GM23248 (cell line): ENCODE measurements at regions not wholly inside any gene's neighbourhood (a gene's known extent, or its start where the extent isn't known, plus 50 kb on each side); places are given as distances from the start of the nearest gene placed in this dataset.
"Not testable (repeated sequence)": the region's sequence is repeated elsewhere in the genome, so short reads cannot be mapped to it uniquely, and the experiment has no call there.

ENCODE experiments used
- DNase-seq: peaks from one replicate; pipeline ENCODE4 v3.0.0-alpha.2; 2015
- H2AFZ ChIP-seq: fragments of 200-600 bp; sonication (generic); 2 replicates; pipeline ENCODE4 v1.6.1; 2016; ENCODE audit warnings: antibody characterized with exemption
- H3F3A ChIP-seq: fragments of 200-600 bp; sonication (generic); 2 replicates; pipeline ENCODE4 v1.6.1; 2016; ENCODE audit warnings: mild to moderate bottlenecking, antibody characterized with exemption, mixed run types; ENCODE audit not compliant: insufficient read depth
- H3K27ac ChIP-seq: fragments of 200-600 bp; sonication (generic); 2 replicates; pipeline ENCODE4 v1.5.1; 2016; ENCODE audit warnings: mild to moderate bottlenecking
- H3K27me3 ChIP-seq: fragments of 200-600 bp; sonication (generic); replicated peaks from 2 replicates; pipeline ENCODE4 v1.6.1; 2016; ENCODE audit warnings: mild to moderate bottlenecking; ENCODE audit not compliant: insufficient read depth
- H3K36me3 ChIP-seq: fragments of 200-600 bp; sonication (generic); 2 replicates; pipeline ENCODE4 v1.6.1; 2016; ENCODE audit warnings: low read depth, mild to moderate bottlenecking
- H3K4me1 ChIP-seq: fragments of 200-600 bp; sonication (generic); 2 replicates; pipeline ENCODE4 v1.6.1; 2016; ENCODE audit warnings: mild to moderate bottlenecking; ENCODE audit not compliant: insufficient read depth
- H3K4me2 ChIP-seq: fragments of 200-600 bp; sonication (generic); one replicate; pipeline ENCODE4 v1.6.1; 2016; ENCODE audit warnings: mild to moderate bottlenecking; ENCODE audit not compliant: unreplicated experiment
- H3K4me3 ChIP-seq: fragments of 200-600 bp; sonication (generic); 2 replicates; pipeline ENCODE4 v1.5.1; 2016; ENCODE audit warnings: mild to moderate bottlenecking
- H3K79me2 ChIP-seq: fragments of 200-600 bp; sonication (generic); 2 replicates; pipeline ENCODE4 v1.6.1; 2016; ENCODE audit warnings: mild to moderate bottlenecking; ENCODE audit not compliant: insufficient read depth
- H3K9ac ChIP-seq: fragments of 200-600 bp; sonication (generic); 2 replicates; pipeline ENCODE4 v1.6.1; 2016; ENCODE audit warnings: mild to moderate bottlenecking
- H3K9me2 ChIP-seq: fragments of 200-600 bp; sonication (generic); 2 replicates; pipeline ENCODE4 v1.6.1; 2016; ENCODE audit warnings: mixed run types, mild to moderate bottlenecking, moderate library complexity; ENCODE audit not compliant: insufficient read depth
- H3K9me3 ChIP-seq: fragments of 200-600 bp; sonication (generic); one replicate; pipeline ENCODE4 v1.6.1; 2017; ENCODE audit warnings: low read depth
- H4K20me1 ChIP-seq: fragments of 200-600 bp; sonication (generic); 2 replicates; pipeline ENCODE4 v1.6.0; 2016; ENCODE audit not compliant: insufficient read depth
- EZH2 ChIP-seq: fragments of 200-600 bp; sonication (generic); IDR thresholded peaks from 2 replicates; pipeline ENCODE4 v1.6.1; 2018; ENCODE audit warnings: antibody characterized with exemption, mild to moderate bottlenecking; ENCODE audit not compliant: insufficient read depth, poor library complexity, severe bottlenecking
- EZH2phosphoT487 ChIP-seq: fragments of 200-600 bp; sonication (generic); IDR thresholded peaks from 2 replicates; pipeline ENCODE4 v1.6.1; 2018; ENCODE audit warnings: antibody characterized with exemption, moderate library complexity, mild to moderate bottlenecking, low read depth; ENCODE audit not compliant: insufficient read depth
- WGBS, 2 experiments: methylation state at CpG; one replicate each; pipeline ENCODE4 v1.1.6; 2015 to 2017; ENCODE audit warnings: low lambda C conversion rate in 2 of 2, low coverage in 1 of 2; ENCODE audit errors: missing lambda C conversion rate in 2 of 2; 5-methylcytosine and 5-hydroxymethylcytosine counted together
- in situ Hi-C: fragments of 300-500 bp; cut with MboI; formaldehyde crosslinking; loops from 2 replicates; pipeline ENCODE4 v1.15.0; 2020

GRCh38 chr15:79496838-79497237, 64.7 kb downstream of the MINAR1 start:
- Histone ChIP-seq H3K9me3 (no peaks in the 10 kb centered on the region), H3K79me2 (no peaks in the 10 kb centered on the region), H3K9me2 (no peaks in the 10 kb centered on the region), H3K27ac (no peak overlapping the region), H3K27me3 (no peaks in the 10 kb centered on the region; the same call in 1 of the 2 replicates), H4K20me1 (no peaks in the 10 kb centered on the region), H2AFZ (no peak overlapping the region), H3K4me2 (no peak overlapping the region), H3K4me1 (no peaks in the 10 kb centered on the region), H3K4me3 (no peak overlapping the region), H3K36me3 (no peaks in the 10 kb centered on the region), H3K9ac (no peak overlapping the region), H3F3A (no peaks in the 10 kb centered on the region)
- peak; percentile 7 for DNase-seq
- WGBS, 2 experiments = 91 to 92% methylated on average over 4 of the region's 4 CpGs
- in situ Hi-C loops = no loop called here
- TF ChIP-seq EZH2 = no peak

GRCh38 chr15:79501086-79501485, 69.0 kb downstream of the MINAR1 start:
- DNase-seq = no peak
- 21 to 24% methylated on average over 5 of the region's 5 CpGs for WGBS, 2 experiments
- TF ChIP-seq EZH2 = no peak
- TF ChIP-seq EZH2phosphoT487 = no peak

GRCh38 chr15:79505956-79506355, 73.8 kb downstream of the MINAR1 start:
- Histone ChIP-seq H4K20me1 (no peaks in the 10 kb centered on the region), H3K9me2 (no peaks in the 10 kb centered on the region), H3K79me2 (no peaks in the 10 kb centered on the region), H3K4me1 (no peaks in the 10 kb centered on the region), H2AFZ (no peak overlapping the region), H3F3A (no peaks in the 10 kb centered on the region), H3K27ac (no peak overlapping the region), H3K27me3 (peaks cover 11% of the 10 kb centered on the region), H3K4me3 (no peak overlapping the region), H3K9ac (no peak overlapping the region), H3K4me2 (no peak overlapping the region), H3K9me3 (no peaks in the 10 kb centered on the region), H3K36me3 (no peaks in the 10 kb centered on the region)
- in situ Hi-C loops = no loop called here
- 58 to 60% methylated on average over 4 of the region's 4 CpGs for WGBS, 2 experiments
- TF ChIP-seq EZH2 (no peak), EZH2phosphoT487 (no peak)
- DNase-seq = no peak

More at GRCh38 chr15:79501086-79501485, 69.0 kb downstream of the MINAR1 start:
- H3K9me3 ChIP-seq = no peaks in the 10 kb centered on the region
- H3K27me3 ChIP-seq = no peaks in the 10 kb centered on the region; the same call in 1 of the 2 replicates
- no peak overlapping the region for H3K4me2 ChIP-seq
- no peak overlapping the region for H3K4me3 ChIP-seq
- no peaks in the 10 kb centered on the region for H3K4me1 ChIP-seq
- H3K9ac ChIP-seq = no peak overlapping the region
- H4K20me1 ChIP-seq = no peaks in the 10 kb centered on the region
- H3K27ac ChIP-seq = no peak overlapping the region
- in situ Hi-C loops = no loop called here
- H3K79me2 ChIP-seq = no peaks in the 10 kb centered on the region
- H2AFZ ChIP-seq = no peak overlapping the region
- H3F3A ChIP-seq = no peaks in the 10 kb centered on the region
- no peaks in the 10 kb centered on the region for H3K36me3 ChIP-seq
- no peaks in the 10 kb centered on the region for H3K9me2 ChIP-seq

GRCh38 chr15:79512844-79513243, 80.7 kb downstream of the MINAR1 start:
- H3K27ac ChIP-seq, H3K36me3 ChIP-seq, H4K20me1 ChIP-seq, in situ Hi-C loops, H3K4me3 ChIP-seq, H3K9ac ChIP-seq, H2AFZ ChIP-seq, H3K4me2 ChIP-seq, H3K79me2 ChIP-seq, H3F3A ChIP-seq, H3K4me1 ChIP-seq, DNase-seq, H3K9me3 ChIP-seq, H3K9me2 ChIP-seq: not testable (repeated sequence)
- 38 to 40% methylated on average over 2 of the region's 3 CpGs for WGBS, 2 experiments
- peaks cover 14% of the 10 kb centered on the region; the same call in 1 of the 2 replicates for H3K27me3 ChIP-seq

GRCh38 chr15:79513417-79513816, 81.3 kb downstream of the MINAR1 start:
- no peak overlapping the region for H3K4me3 ChIP-seq
- TF ChIP-seq EZH2 (no peak), EZH2phosphoT487 (no peak)
- no peaks in the 10 kb centered on the region for H4K20me1 ChIP-seq
- no peaks in the 10 kb centered on the region for H3K4me1 ChIP-seq
- H3K9me2 ChIP-seq = no peaks in the 10 kb centered on the region
- H3K79me2 ChIP-seq = no peaks in the 10 kb centered on the region
- H3K27ac ChIP-seq = no peak overlapping the region
- no peak for DNase-seq
- H3K27me3 ChIP-seq = peaks cover 12% of the 10 kb centered on the region; the same call in 1 of the 2 replicates
- no peaks in the 10 kb centered on the region for H3K9me3 ChIP-seq
- no peak overlapping the region for H3K9ac ChIP-seq
- H3K36me3 ChIP-seq = no peaks in the 10 kb centered on the region
- WGBS, 2 experiments = 75 to 80% methylated on average over 8 of the region's 8 CpGs
- H3F3A ChIP-seq = no peaks in the 10 kb centered on the region
- no peak overlapping the region for H3K4me2 ChIP-seq
- no peak overlapping the region for H2AFZ ChIP-seq
- in situ Hi-C loops = no loop called here
